Osteoblast (primary cell): ENCODE measurements at regions not wholly inside any gene's neighbourhood (a gene's known extent, or its start where the extent isn't known, plus 50 kb on each side); places are given as distances from the start of the nearest gene placed in this dataset.
"Not testable (repeated sequence)": the region's sequence is repeated elsewhere in the genome, so short reads cannot be mapped to it uniquely, and the experiment has no call there.

Source experiments
- DNase-seq: peaks from one replicate; pipeline ENCODE4 v3.0.0; 2011; ENCODE audit warnings: low spot score, mixed read lengths; ENCODE audit not compliant: insufficient read length; ENCODE audit errors: missing footprints
- H2AFZ ChIP-seq: 2 replicates; pipeline ENCODE4 v1.6.0; 2011; ENCODE audit warnings: mild to moderate bottlenecking, low read length
- H3K27ac ChIP-seq: 2 replicates; pipeline ENCODE4 v1.5.1; 2011; ENCODE audit warnings: mild to moderate bottlenecking, low read depth, low read length, moderate library complexity
- H3K27me3 ChIP-seq: 2 replicates; pipeline ENCODE4 v1.6.0; 2012; ENCODE audit warnings: mild to moderate bottlenecking, control low read depth, inconsistent platforms, low read length, moderate library complexity; ENCODE audit not compliant: insufficient read depth
- H3K36me3 ChIP-seq: 2 replicates; pipeline ENCODE4 v1.5.1; 2011; ENCODE audit warnings: mild to moderate bottlenecking, low read length, control low read depth, moderate library complexity; ENCODE audit not compliant: insufficient read depth
- H3K4me1 ChIP-seq: 2 replicates; pipeline ENCODE4 v1.5.1; 2011; ENCODE audit warnings: mild to moderate bottlenecking, low read length, control low read depth, moderate library complexity; ENCODE audit not compliant: insufficient read depth
- H3K4me2 ChIP-seq: 2 replicates; pipeline ENCODE4 v1.6.0; 2011; ENCODE audit warnings: mild to moderate bottlenecking, low read length; ENCODE audit not compliant: insufficient read depth
- H3K4me3 ChIP-seq: fragments of 200-600 bp; sonication (generic); 3 replicates; pipeline ENCODE4 v1.5.1; 2012; ENCODE audit warnings: mild to moderate bottlenecking, low read length, inconsistent platforms; ENCODE audit not compliant: insufficient read depth
- H3K79me2 ChIP-seq: 2 replicates; pipeline ENCODE4 v1.6.0; 2012; ENCODE audit warnings: mild to moderate bottlenecking, low read length, control low read depth, inconsistent platforms; ENCODE audit not compliant: insufficient read depth
- H3K9me3 ChIP-seq: 2 replicates; pipeline ENCODE4 v1.5.1; 2011; ENCODE audit warnings: low read depth, low read length, control low read depth
- H4K20me1 ChIP-seq: 2 replicates; pipeline ENCODE4 v1.6.0; 2012; ENCODE audit warnings: mild to moderate bottlenecking, low read length, control low read depth; ENCODE audit not compliant: insufficient read depth
- CTCF ChIP-seq: IDR thresholded peaks from 2 replicates; pipeline ENCODE4 v1.5.1; 2011; ENCODE audit warnings: mild to moderate bottlenecking, low read depth, low read length, moderate library complexity; ENCODE audit errors: extremely low read depth

- H3K27ac ChIP-seq, H2AFZ ChIP-seq, H3K27me3 ChIP-seq, H4K20me1 ChIP-seq, H3K79me2 ChIP-seq, H3K36me3 ChIP-seq, H3K9me3 ChIP-seq, H3K4me3 ChIP-seq, H3K4me1 ChIP-seq, DNase-seq, H3K4me2 ChIP-seq: not testable (repeated sequence)
Measured at GRCh38 chr10:11403646-11404045, 207.8 kb downstream of the USP6NL start.

GRCh38 chr10:11403116-11403515, 208.3 kb downstream of the USP6NL start:
- H2AFZ ChIP-seq = no peak overlapping the region
- H4K20me1 ChIP-seq = no peaks in the 10 kb centered on the region
- H3K9me3 ChIP-seq = no peaks in the 10 kb centered on the region
- DNase-seq = no peak
- no peaks in the 10 kb centered on the region for H3K27me3 ChIP-seq
- H3K27ac ChIP-seq = no peak overlapping the region
- H3K4me1 ChIP-seq = no peaks in the 10 kb centered on the region
- no peak overlapping the region for H3K4me3 ChIP-seq
- no peaks in the 10 kb centered on the region for H3K79me2 ChIP-seq
- no peaks in the 10 kb centered on the region for H3K36me3 ChIP-seq
- TF ChIP-seq CTCF = no peak
- H3K4me2 ChIP-seq = no peak overlapping the region

- no peak for TF ChIP-seq CTCF
- no peak for DNase-seq
- Histone ChIP-seq H3K4me3 (no peak overlapping the region), H3K4me2 (no peak overlapping the region), H3K36me3 (no peaks in the 10 kb centered on the region), H3K27ac (no peak overlapping the region), H3K9me3 (no peaks in the 10 kb centered on the region), H3K79me2 (no peaks in the 10 kb centered on the region), H3K27me3 (no peaks in the 10 kb centered on the region), H4K20me1 (no peaks in the 10 kb centered on the region), H3K4me1 (no peaks in the 10 kb centered on the region), H2AFZ (no peak overlapping the region)
Measured at GRCh38 chr10:11402392-11402791, 209.1 kb downstream of the USP6NL start.

GRCh38 chr10:11401264-11402235, 209.9 kb downstream of the USP6NL start:
- Histone ChIP-seq H3K79me2 (no peaks in the 10 kb centered on the region), H3K27me3 (no peaks in the 10 kb centered on the region), H3K36me3 (no peaks in the 10 kb centered on the region), H3K4me3 (no peak overlapping the region), H3K9me3 (no peaks in the 10 kb centered on the region), H4K20me1 (no peaks in the 10 kb centered on the region), H2AFZ (no peak overlapping the region), H3K4me1 (no peaks in the 10 kb centered on the region), H3K27ac (no peak overlapping the region), H3K4me2 (no peak overlapping the region)
- DNase-seq = peak; percentile 66
- no peak for TF ChIP-seq CTCF
